HL-60/S4 treated with phorbol 12-myristate 13-acetate at 8.2 ng/mL for 4 days and 3 days (cell line): ENCODE measurements at regions not wholly inside any gene's neighbourhood (a gene's known extent, or its start where the extent isn't known, plus 50 kb on each side); places are given as distances from the start of the nearest gene placed in this dataset.

Experiments used
- in situ Hi-C: fragments of 300-500 bp; cut with MboI; formaldehyde crosslinking; loops from 2 replicates; pipeline ENCODE4 v1.15.0; 2022; ENCODE audit warnings: low sequenced_read_pairs

- in situ Hi-C loops: no loop called here
These were observed 58.8 kb upstream of the MKLN1 start for GRCh38 chr7:131268906-131269305.

- in situ Hi-C loops: no loop called here
These were observed 55.6 kb upstream of the MKLN1 start for GRCh38 chr7:131272086-131272485.

DNA sequence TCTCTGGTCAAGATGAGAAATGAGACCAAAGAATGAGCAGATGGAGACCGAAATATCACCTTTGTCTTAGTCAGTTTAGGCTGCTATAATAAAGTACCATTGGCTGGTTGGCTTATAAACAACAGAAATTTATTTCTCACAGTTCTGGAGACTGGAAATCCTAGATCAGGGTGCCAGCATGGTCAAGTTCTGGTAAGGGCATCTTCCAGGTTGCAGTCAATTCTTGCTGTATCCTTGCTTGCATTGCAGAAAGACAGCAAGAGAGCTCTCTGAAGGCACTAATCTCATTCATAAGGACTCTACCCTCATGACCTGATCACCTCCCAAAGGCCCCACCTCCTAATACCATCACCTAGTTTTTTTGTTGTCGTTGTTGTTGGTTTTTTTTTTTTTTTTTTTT, 52.7 kb upstream of the MKLN1 start:
- in situ Hi-C loops: no loop called here

DNA sequence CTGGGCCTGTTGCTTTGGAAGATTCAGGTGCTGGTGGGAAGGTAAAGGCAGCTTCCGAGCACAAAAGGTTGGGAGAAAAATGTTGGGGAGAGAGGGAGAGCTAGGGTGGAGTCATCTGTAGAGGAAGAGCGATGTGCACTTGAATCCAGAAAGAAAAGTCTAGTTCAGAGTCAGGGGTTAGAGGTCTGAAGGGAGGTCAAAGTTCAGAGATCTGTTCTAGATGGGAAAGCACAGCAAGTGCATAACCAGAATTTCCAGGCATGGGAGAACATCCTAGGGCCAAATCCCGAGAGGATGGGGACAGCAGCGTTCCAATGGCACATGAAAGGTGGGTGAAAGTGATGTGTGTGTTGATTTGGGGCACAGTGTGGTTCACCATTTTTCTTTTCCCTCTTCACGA, 51.5 kb upstream of the MKLN1 start:
- in situ Hi-C loops: no loop called here

- in situ Hi-C loops: no loop called here
These were observed 50.9 kb upstream of the MKLN1 start for GRCh38 chr7:131276748-131277147.
